HG03558 (cell line): ENCODE measurements at regions not wholly inside any gene's neighbourhood (a gene's known extent, or its start where the extent isn't known, plus 50 kb on each side); places are given as distances from the start of the nearest gene placed in this dataset.

Experiments
- ATAC-seq: cut with Tn5 transposase; IDR thresholded peaks from one replicate; pipeline ENCODE4 v1.9.1; 2021; ENCODE audit warnings: moderate number of reproducible peaks; ENCODE audit not compliant: unreplicated experiment; ENCODE audit errors: extremely low read depth

GRCh38 chr12:58177366-58177765 is 236.0 kb downstream of the ATP23 start:
- ATAC-seq: no peak

- ATAC-seq: no peak
These were observed 242.8 kb downstream of the ATP23 start for GRCh38 chr12:58184212-58184611.

GRCh38 chr12:58186401-58186800 is 245.0 kb downstream of the ATP23 start:
- ATAC-seq: no peak

GRCh38 chr12:58186914-58187313 is 245.5 kb downstream of the ATP23 start:
- no peak for ATAC-seq

- no peak for ATAC-seq
These were observed 247.7 kb downstream of the ATP23 start for GRCh38 chr12:58189030-58189429.

- ATAC-seq: no peak
These were observed 248.5 kb downstream of the ATP23 start for GRCh38 chr12:58189893-58190292.

- no peak for ATAC-seq
These were observed 249.3 kb downstream of the ATP23 start for GRCh38 chr12:58190618-58191017.

GRCh38 chr12:58196971-58197370 is 255.6 kb downstream of the ATP23 start:
- ATAC-seq: no peak

- ATAC-seq: no peak
These were observed 261.8 kb downstream of the ATP23 start for GRCh38 chr12:58202933-58203718.

- ATAC-seq: no peak
These were observed 262.7 kb downstream of the ATP23 start for GRCh38 chr12:58204071-58204470.

- no peak for ATAC-seq
These were observed 265.5 kb downstream of the ATP23 start for GRCh38 chr12:58206876-58207275.

GRCh38 chr12:58211211-58211610 is 269.8 kb downstream of the ATP23 start:
- ATAC-seq: no peak

GRCh38 chr12:58217130-58217529 is 275.8 kb downstream of the ATP23 start:
- no peak for ATAC-seq

GRCh38 chr12:58224536-58225105 is 283.3 kb downstream of the ATP23 start:
- no peak for ATAC-seq

GRCh38 chr12:58225203-58225877 is 284.0 kb downstream of the ATP23 start:
- ATAC-seq: no peak

GRCh38 chr12:58233886-58234285 is 292.5 kb downstream of the ATP23 start:
- ATAC-seq: no peak

- ATAC-seq: no peak
These were observed 297.0 kb downstream of the ATP23 start for GRCh38 chr12:58238411-58238810.

GRCh38 chr12:58241099-58241498 is 299.7 kb downstream of the ATP23 start:
- ATAC-seq: no peak

GRCh38 chr12:58242796-58243630 is 301.6 kb downstream of the ATP23 start:
- ATAC-seq: no peak

- ATAC-seq: no peak
These were observed 306.3 kb downstream of the ATP23 start for GRCh38 chr12:58247633-58248032.

GRCh38 chr12:58248599-58248998 is 307.2 kb downstream of the ATP23 start:
- no peak for ATAC-seq
